GM12878 (cell line): ENCODE measurements at regions not wholly inside any gene's neighbourhood (a gene's known extent, or its start where the extent isn't known, plus 50 kb on each side); places are given as distances from the start of the nearest gene placed in this dataset.

Experiments used
- BACH1 ChIP-seq: fragments of 450-650 bp; IDR thresholded peaks from 2 replicates; pipeline ENCODE4 v1.6.1; 2017; ENCODE audit warnings: mild to moderate bottlenecking, borderline replicate concordance
- BHLHE40 ChIP-seq, 2 experiments: fragments of 450-650 bp in 1 of 2; IDR thresholded peaks; 2 replicates each; pipeline ENCODE4 v1.6.1; 2011 to 2017; ENCODE audit warnings: low read depth in 2 of 2, borderline replicate concordance in 1 of 2, improper control_type of control experiment in 1 of 2, low read length in 1 of 2, mild to moderate bottlenecking in 1 of 2
- CBFB ChIP-seq: IDR thresholded peaks from 2 replicates; pipeline ENCODE4 v1.6.1; 2016; ENCODE audit warnings: antibody characterized with exemption, low read depth
- CBX3 ChIP-seq: fragments of 200-600 bp; sonication (generic); IDR thresholded peaks from 2 replicates; pipeline ENCODE4 v1.6.1; 2016; ENCODE audit warnings: low read depth, borderline replicate concordance
- EED ChIP-seq: sonication (generic); IDR thresholded peaks from 2 replicates; pipeline ENCODE4 v1.6.1; 2016; ENCODE audit warnings: antibody characterized with exemption, low read depth
- EZH2 ChIP-seq: IDR thresholded peaks from 2 replicates; pipeline ENCODE4 v1.6.1; 2012; ENCODE audit warnings: low read depth, mild to moderate bottlenecking, control low read depth, inconsistent platforms, low read length, borderline replicate concordance; ENCODE audit not compliant: control insufficient read depth
- GATAD2B ChIP-seq: fragments of 450-650 bp; conservative IDR thresholded peaks from 2 replicates; pipeline ENCODE4 v1.6.1; 2017; ENCODE audit warnings: low read depth, mild to moderate bottlenecking, moderate library complexity
- HCFC1 ChIP-seq: fragments of 150-350 bp; IDR thresholded peaks from 2 replicates; pipeline ENCODE4 v1.6.1; 2014; ENCODE audit warnings: low read length
- NFXL1 ChIP-seq: fragments of 450-650 bp; IDR thresholded peaks from 2 replicates; pipeline ENCODE4 v1.6.1; 2017; ENCODE audit warnings: antibody characterized with exemption, mild to moderate bottlenecking, borderline replicate concordance
- NR2C2 ChIP-seq: IDR thresholded peaks from 2 replicates; pipeline ENCODE4 v1.6.1; 2011; ENCODE audit warnings: borderline replicate concordance, low read depth; ENCODE audit not compliant: control insufficient read depth, insufficient read length
- RBBP5 ChIP-seq: fragments of 200-600 bp; sonication (generic); conservative IDR thresholded peaks from 2 replicates; pipeline ENCODE4 v1.6.1; 2016
- SMC3 ChIP-seq: IDR thresholded peaks from 2 replicates; pipeline ENCODE4 v1.6.1; 2011; ENCODE audit warnings: low read length, improper control_type of control experiment, borderline replicate concordance
- TARDBP ChIP-seq: IDR thresholded peaks from 2 replicates; pipeline ENCODE4 v1.6.1; 2016; ENCODE audit warnings: borderline replicate concordance
- TCF3 ChIP-seq: IDR thresholded peaks from 2 replicates; pipeline ENCODE4 v1.6.1; 2012; ENCODE audit warnings: low read depth, mild to moderate bottlenecking, low read length, borderline replicate concordance; ENCODE audit not compliant: insufficient read depth
- WRNIP1 ChIP-seq: IDR thresholded peaks from 2 replicates; pipeline ENCODE4 v1.6.1; 2011; ENCODE audit warnings: low read depth, low read length, improper control_type of control experiment, borderline replicate concordance
- TF ChIP-seq, protein P1 (sequence below): fragments of 450-650 bp; IDR thresholded peaks from 2 replicates; pipeline ENCODE4 v1.6.1; 2018; ENCODE audit warnings: borderline replicate concordance, mild to moderate bottlenecking; ENCODE audit not compliant: partially characterized antibody
- TF ChIP-seq, protein P2 (sequence below): fragments of 450-650 bp; IDR thresholded peaks from 2 replicates; pipeline ENCODE4 v1.6.1; 2017; ENCODE audit warnings: antibody characterized with exemption, mild to moderate bottlenecking, moderate library complexity
- TF ChIP-seq, protein P3 (sequence below): fragments of 450-650 bp; conservative IDR thresholded peaks from 2 replicates; pipeline ENCODE4 v1.6.1; 2017; ENCODE audit warnings: mild to moderate bottlenecking, moderate library complexity
- TF ChIP-seq, protein P4 (sequence below): fragments of 450-650 bp; IDR thresholded peaks from 2 replicates; pipeline ENCODE4 v1.6.1; 2016; ENCODE audit warnings: mild to moderate bottlenecking
- TF ChIP-seq, protein P5 (sequence below): fragments of 450-650 bp; IDR thresholded peaks from 2 replicates; pipeline ENCODE4 v1.6.1; 2017; ENCODE audit warnings: borderline replicate concordance

DNA sequence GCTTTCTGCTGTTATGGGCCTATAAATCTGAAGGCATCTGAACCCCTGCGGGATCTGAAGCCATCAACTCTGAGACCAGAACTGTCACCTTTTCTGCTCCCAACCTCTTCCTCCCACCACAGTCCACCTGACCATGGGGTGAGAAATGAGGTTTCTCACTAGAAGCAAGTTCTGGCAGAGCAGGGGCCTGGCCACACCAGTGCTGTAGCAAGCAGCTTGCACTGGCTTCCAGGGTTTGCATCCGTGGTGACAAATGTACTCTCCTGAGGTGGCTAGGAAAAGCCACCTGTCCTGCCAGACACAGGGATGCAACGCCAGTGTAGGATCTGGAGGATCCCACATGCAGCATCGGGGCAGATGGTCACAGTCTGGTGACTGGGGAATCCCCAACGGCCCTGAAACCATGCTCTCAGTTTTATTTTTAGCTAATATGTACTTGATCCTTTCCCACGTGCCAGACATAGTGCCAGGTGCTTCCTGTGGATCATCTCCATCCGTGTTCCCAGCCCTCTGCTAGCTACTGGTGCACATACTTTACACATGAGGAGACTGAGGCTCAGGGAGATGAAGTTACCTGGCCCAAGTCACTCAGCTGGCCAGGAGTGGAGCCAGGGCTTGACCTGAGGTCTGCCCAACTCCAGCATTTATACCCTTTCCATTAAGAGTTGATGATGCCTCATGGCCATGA is 122.1 kb upstream of the SPACA1 start (continued):
- TF ChIP-seq WRNIP1 (0 out of 2 replicates have a peak, but pooled peaks have one; percentile 5), EED (peak; percentile 99), TCF3 (peak; percentile 97), RBBP5 (no peak; the same call in 1 of the 2 replicates), TARDBP (peak; percentile 74; the same call in 1 of the 2 replicates), CBX3 (no peak), EZH2 (no peak), SMC3 (no peak), GATAD2B (peak; percentile 95), BHLHE40 (IDR thresholded peaks at IDR 0.05; ENCODE audit: borderline replicate concordance in 1 of 2, low read depth in 2 of 2, low read length in 1 of 2) (peak; percentile 92), HCFC1 (no peak), NR2C2 (no peak), NFXL1 (no peak), BACH1 (peak; percentile 59; the same call in 1 of the 2 replicates), CBFB (peak; percentile 62; the same call in 1 of the 2 replicates)
- TF ChIP-seq, protein P1, sequence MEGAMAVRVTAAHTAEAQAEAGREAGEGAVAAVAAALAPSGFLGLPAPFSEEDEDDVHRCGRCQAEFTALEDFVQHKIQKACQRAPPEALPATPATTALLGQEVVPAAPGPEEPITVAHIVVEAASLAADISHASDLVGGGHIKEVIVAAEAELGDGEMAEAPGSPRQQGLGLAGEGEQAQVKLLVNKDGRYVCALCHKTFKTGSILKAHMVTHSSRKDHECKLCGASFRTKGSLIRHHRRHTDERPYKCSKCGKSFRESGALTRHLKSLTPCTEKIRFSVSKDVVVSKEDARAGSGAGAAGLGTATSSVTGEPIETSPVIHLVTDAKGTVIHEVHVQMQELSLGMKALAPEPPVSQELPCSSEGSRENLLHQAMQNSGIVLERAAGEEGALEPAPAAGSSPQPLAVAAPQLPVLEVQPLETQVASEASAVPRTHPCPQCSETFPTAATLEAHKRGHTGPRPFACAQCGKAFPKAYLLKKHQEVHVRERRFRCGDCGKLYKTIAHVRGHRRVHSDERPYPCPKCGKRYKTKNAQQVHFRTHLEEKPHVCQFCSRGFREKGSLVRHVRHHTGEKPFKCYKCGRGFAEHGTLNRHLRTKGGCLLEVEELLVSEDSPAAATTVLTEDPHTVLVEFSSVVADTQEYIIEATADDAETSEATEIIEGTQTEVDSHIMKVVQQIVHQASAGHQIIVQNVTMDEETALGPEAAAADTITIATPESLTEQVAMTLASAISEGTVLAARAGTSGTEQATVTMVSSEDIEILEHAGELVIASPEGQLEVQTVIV: no peak
- TF ChIP-seq, protein P2, sequence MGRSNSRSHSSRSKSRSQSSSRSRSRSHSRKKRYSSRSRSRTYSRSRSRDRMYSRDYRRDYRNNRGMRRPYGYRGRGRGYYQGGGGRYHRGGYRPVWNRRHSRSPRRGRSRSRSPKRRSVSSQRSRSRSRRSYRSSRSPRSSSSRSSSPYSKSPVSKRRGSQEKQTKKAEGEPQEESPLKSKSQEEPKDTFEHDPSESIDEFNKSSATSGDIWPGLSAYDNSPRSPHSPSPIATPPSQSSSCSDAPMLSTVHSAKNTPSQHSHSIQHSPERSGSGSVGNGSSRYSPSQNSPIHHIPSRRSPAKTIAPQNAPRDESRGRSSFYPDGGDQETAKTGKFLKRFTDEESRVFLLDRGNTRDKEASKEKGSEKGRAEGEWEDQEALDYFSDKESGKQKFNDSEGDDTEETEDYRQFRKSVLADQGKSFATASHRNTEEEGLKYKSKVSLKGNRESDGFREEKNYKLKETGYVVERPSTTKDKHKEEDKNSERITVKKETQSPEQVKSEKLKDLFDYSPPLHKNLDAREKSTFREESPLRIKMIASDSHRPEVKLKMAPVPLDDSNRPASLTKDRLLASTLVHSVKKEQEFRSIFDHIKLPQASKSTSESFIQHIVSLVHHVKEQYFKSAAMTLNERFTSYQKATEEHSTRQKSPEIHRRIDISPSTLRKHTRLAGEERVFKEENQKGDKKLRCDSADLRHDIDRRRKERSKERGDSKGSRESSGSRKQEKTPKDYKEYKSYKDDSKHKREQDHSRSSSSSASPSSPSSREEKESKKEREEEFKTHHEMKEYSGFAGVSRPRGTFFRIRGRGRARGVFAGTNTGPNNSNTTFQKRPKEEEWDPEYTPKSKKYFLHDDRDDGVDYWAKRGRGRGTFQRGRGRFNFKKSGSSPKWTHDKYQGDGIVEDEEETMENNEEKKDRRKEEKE: no peak
- TF ChIP-seq, protein P3, sequence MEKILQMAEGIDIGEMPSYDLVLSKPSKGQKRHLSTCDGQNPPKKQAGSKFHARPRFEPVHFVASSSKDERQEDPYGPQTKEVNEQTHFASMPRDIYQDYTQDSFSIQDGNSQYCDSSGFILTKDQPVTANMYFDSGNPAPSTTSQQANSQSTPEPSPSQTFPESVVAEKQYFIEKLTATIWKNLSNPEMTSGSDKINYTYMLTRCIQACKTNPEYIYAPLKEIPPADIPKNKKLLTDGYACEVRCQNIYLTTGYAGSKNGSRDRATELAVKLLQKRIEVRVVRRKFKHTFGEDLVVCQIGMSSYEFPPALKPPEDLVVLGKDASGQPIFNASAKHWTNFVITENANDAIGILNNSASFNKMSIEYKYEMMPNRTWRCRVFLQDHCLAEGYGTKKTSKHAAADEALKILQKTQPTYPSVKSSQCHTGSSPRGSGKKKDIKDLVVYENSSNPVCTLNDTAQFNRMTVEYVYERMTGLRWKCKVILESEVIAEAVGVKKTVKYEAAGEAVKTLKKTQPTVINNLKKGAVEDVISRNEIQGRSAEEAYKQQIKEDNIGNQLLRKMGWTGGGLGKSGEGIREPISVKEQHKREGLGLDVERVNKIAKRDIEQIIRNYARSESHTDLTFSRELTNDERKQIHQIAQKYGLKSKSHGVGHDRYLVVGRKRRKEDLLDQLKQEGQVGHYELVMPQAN: no peak
- TF ChIP-seq, protein P4, sequence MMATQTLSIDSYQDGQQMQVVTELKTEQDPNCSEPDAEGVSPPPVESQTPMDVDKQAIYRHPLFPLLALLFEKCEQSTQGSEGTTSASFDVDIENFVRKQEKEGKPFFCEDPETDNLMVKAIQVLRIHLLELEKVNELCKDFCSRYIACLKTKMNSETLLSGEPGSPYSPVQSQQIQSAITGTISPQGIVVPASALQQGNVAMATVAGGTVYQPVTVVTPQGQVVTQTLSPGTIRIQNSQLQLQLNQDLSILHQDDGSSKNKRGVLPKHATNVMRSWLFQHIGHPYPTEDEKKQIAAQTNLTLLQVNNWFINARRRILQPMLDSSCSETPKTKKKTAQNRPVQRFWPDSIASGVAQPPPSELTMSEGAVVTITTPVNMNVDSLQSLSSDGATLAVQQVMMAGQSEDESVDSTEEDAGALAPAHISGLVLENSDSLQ: peak; percentile 59; the same call in 1 of the 2 replicates
- TF ChIP-seq, protein P5, sequence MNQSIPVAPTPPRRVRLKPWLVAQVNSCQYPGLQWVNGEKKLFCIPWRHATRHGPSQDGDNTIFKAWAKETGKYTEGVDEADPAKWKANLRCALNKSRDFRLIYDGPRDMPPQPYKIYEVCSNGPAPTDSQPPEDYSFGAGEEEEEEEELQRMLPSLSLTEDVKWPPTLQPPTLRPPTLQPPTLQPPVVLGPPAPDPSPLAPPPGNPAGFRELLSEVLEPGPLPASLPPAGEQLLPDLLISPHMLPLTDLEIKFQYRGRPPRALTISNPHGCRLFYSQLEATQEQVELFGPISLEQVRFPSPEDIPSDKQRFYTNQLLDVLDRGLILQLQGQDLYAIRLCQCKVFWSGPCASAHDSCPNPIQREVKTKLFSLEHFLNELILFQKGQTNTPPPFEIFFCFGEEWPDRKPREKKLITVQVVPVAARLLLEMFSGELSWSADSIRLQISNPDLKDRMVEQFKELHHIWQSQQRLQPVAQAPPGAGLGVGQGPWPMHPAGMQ: no peak
